ENCODE measurements at regions not wholly inside any gene's neighbourhood (a gene's known extent, or its start where the extent isn't known, plus 50 kb on each side); places are given as distances from the start of the nearest gene placed in this dataset.

- H3K27me3 ChIP-seq (ENCODE audit: insufficient read depth, low read length) = peaks cover 8% of the 10 kb centered on the region; the same call in 1 of the 2 replicates
- H3K9me3 ChIP-seq (ENCODE audit: insufficient read depth, low read depth, low read length) = no peaks in the 10 kb centered on the region
- no peak overlapping the region for H3K9ac ChIP-seq (ENCODE audit: low read depth, low read length)
- no peak overlapping the region for H3K4me3 ChIP-seq (ENCODE audit: low read length)
- no peak overlapping the region for H3K27ac ChIP-seq (ENCODE audit: low read length)
- H3K4me1 ChIP-seq (ENCODE audit: insufficient read depth, low read length) = no peaks in the 10 kb centered on the region
- H3K36me3 ChIP-seq (ENCODE audit: insufficient read depth, low read depth, low read length) = no peaks in the 10 kb centered on the region
Observed at GRCh38 chr3:10695595-10696285, 120.3 kb upstream of the SLC6A11 start.

- H3K27me3 ChIP-seq (ENCODE audit: insufficient read depth, low read length) = peaks cover 29% of the 10 kb centered on the region
- no peak overlapping the region for H3K4me3 ChIP-seq (ENCODE audit: low read length)
- no peaks in the 10 kb centered on the region for H3K9me3 ChIP-seq (ENCODE audit: insufficient read depth, low read depth, low read length)
- H3K36me3 ChIP-seq (ENCODE audit: insufficient read depth, low read depth, low read length) = no peaks in the 10 kb centered on the region
- H3K9ac ChIP-seq (ENCODE audit: low read depth, low read length) = no peak overlapping the region
- no peaks in the 10 kb centered on the region for H3K4me1 ChIP-seq (ENCODE audit: insufficient read depth, low read length)
- no peak overlapping the region for H3K27ac ChIP-seq (ENCODE audit: low read length)
Observed at GRCh38 chr3:10697918-10698317, 118.1 kb upstream of the SLC6A11 start.

- Histone ChIP-seq H3K9me3 (ENCODE audit: insufficient read depth, low read depth, low read length) (no peaks in the 10 kb centered on the region), H3K27me3 (ENCODE audit: insufficient read depth, low read length) (peaks cover 39% of the 10 kb centered on the region), H3K27ac (ENCODE audit: low read length) (no peak overlapping the region), H3K9ac (ENCODE audit: low read depth, low read length) (no peak overlapping the region), H3K4me3 (ENCODE audit: low read length) (no peak overlapping the region), H3K36me3 (ENCODE audit: insufficient read depth, low read depth, low read length) (no peaks in the 10 kb centered on the region), H3K4me1 (ENCODE audit: insufficient read depth, low read length) (no peaks in the 10 kb centered on the region)
Observed at GRCh38 chr3:10700821-10701220, 115.2 kb upstream of the SLC6A11 start.

GRCh38 chr3:10702961-10703740 lies 112.9 kb upstream of the SLC6A11 start:
- Histone ChIP-seq H3K27me3 (ENCODE audit: insufficient read depth, low read length) (peaks cover 58% of the 10 kb centered on the region), H3K4me3 (ENCODE audit: low read length) (peak overlapping the region; percentile 55), H3K27ac (ENCODE audit: low read length) (no peak overlapping the region), H3K4me1 (ENCODE audit: insufficient read depth, low read length) (0 out of 2 replicates have a peak, but pooled peaks cover 4% of the 10 kb centered on the region), H3K36me3 (ENCODE audit: insufficient read depth, low read depth, low read length) (no peaks in the 10 kb centered on the region), H3K9me3 (ENCODE audit: insufficient read depth, low read depth, low read length) (no peaks in the 10 kb centered on the region), H3K9ac (ENCODE audit: low read depth, low read length) (no peak overlapping the region)

- Histone ChIP-seq H3K9me3 (ENCODE audit: insufficient read depth, low read depth, low read length) (no peaks in the 10 kb centered on the region), H3K9ac (ENCODE audit: low read depth, low read length) (no peak overlapping the region), H3K27me3 (ENCODE audit: insufficient read depth, low read length) (peaks cover 66% of the 10 kb centered on the region), H3K4me1 (ENCODE audit: insufficient read depth, low read length) (0 out of 2 replicates have a peak, but pooled peaks cover 4% of the 10 kb centered on the region), H3K4me3 (ENCODE audit: low read length) (no peak overlapping the region), H3K27ac (ENCODE audit: low read length) (no peak overlapping the region), H3K36me3 (ENCODE audit: insufficient read depth, low read depth, low read length) (no peaks in the 10 kb centered on the region)
Observed at GRCh38 chr3:10703875-10704274, 112.2 kb upstream of the SLC6A11 start.

- H3K36me3 ChIP-seq (ENCODE audit: insufficient read depth, low read depth, low read length) = no peaks in the 10 kb centered on the region
- H3K27me3 ChIP-seq (ENCODE audit: insufficient read depth, low read length) = peaks cover 76% of the 10 kb centered on the region
- H3K4me1 ChIP-seq (ENCODE audit: insufficient read depth, low read length) = 0 out of 2 replicates have a peak, but pooled peaks cover 4% of the 10 kb centered on the region
- no peaks in the 10 kb centered on the region for H3K9me3 ChIP-seq (ENCODE audit: insufficient read depth, low read depth, low read length)
- H3K27ac ChIP-seq (ENCODE audit: low read length) = no peak overlapping the region
- H3K4me3 ChIP-seq (ENCODE audit: low read length) = no peak overlapping the region
- no peak overlapping the region for H3K9ac ChIP-seq (ENCODE audit: low read depth, low read length)
Observed at GRCh38 chr3:10706156-10706739, 109.8 kb upstream of the SLC6A11 start.

- Histone ChIP-seq H3K4me3 (ENCODE audit: low read length) (peak overlapping the region; percentile 58; the same call in 1 of the 2 replicates), H3K27me3 (ENCODE audit: insufficient read depth, low read length) (peaks cover 76% of the 10 kb centered on the region), H3K9me3 (ENCODE audit: insufficient read depth, low read depth, low read length) (no peaks in the 10 kb centered on the region), H3K27ac (ENCODE audit: low read length) (no peak overlapping the region), H3K4me1 (ENCODE audit: insufficient read depth, low read length) (0 out of 2 replicates have a peak, but pooled peaks cover 4% of the 10 kb centered on the region), H3K36me3 (ENCODE audit: insufficient read depth, low read depth, low read length) (no peaks in the 10 kb centered on the region), H3K9ac (ENCODE audit: low read depth, low read length) (no peak overlapping the region)
Observed at GRCh38 chr3:10706740-10707399, 109.2 kb upstream of the SLC6A11 start.

- Histone ChIP-seq H3K4me1 (ENCODE audit: insufficient read depth, low read length) (0 out of 2 replicates have a peak, but pooled peaks cover 4% of the 10 kb centered on the region), H3K36me3 (ENCODE audit: insufficient read depth, low read depth, low read length) (no peaks in the 10 kb centered on the region), H3K27ac (ENCODE audit: low read length) (no peak overlapping the region), H3K27me3 (ENCODE audit: insufficient read depth, low read length) (peaks cover 76% of the 10 kb centered on the region), H3K9me3 (ENCODE audit: insufficient read depth, low read depth, low read length) (no peaks in the 10 kb centered on the region), H3K9ac (ENCODE audit: low read depth, low read length) (no peak overlapping the region), H3K4me3 (ENCODE audit: low read length) (peak overlapping the region; percentile 58; the same call in 1 of the 2 replicates)
Observed at GRCh38 chr3:10707400-10708215, 108.4 kb upstream of the SLC6A11 start.

GRCh38 chr3:10708216-10708893 lies 107.7 kb upstream of the SLC6A11 start:
- no peaks in the 10 kb centered on the region for H3K9me3 ChIP-seq (ENCODE audit: insufficient read depth, low read depth, low read length)
- 0 out of 2 replicates have a peak, but pooled peaks cover 4% of the 10 kb centered on the region for H3K4me1 ChIP-seq (ENCODE audit: insufficient read depth, low read length)
- H3K4me3 ChIP-seq (ENCODE audit: low read length) = peak overlapping the region; percentile 57; the same call in 1 of the 2 replicates
- peaks cover 80% of the 10 kb centered on the region for H3K27me3 ChIP-seq (ENCODE audit: insufficient read depth, low read length)
- no peak overlapping the region for H3K27ac ChIP-seq (ENCODE audit: low read length)
- H3K9ac ChIP-seq (ENCODE audit: low read depth, low read length) = no peak overlapping the region
- no peaks in the 10 kb centered on the region for H3K36me3 ChIP-seq (ENCODE audit: insufficient read depth, low read depth, low read length)

- no peaks in the 10 kb centered on the region for H3K9me3 ChIP-seq (ENCODE audit: insufficient read depth, low read depth, low read length)
- no peaks in the 10 kb centered on the region for H3K36me3 ChIP-seq (ENCODE audit: insufficient read depth, low read depth, low read length)
- peaks cover 81% of the 10 kb centered on the region for H3K27me3 ChIP-seq (ENCODE audit: insufficient read depth, low read length)
- 0 out of 2 replicates have a peak, but pooled peaks cover 4% of the 10 kb centered on the region for H3K4me1 ChIP-seq (ENCODE audit: insufficient read depth, low read length)
- no peak overlapping the region for H3K27ac ChIP-seq (ENCODE audit: low read length)
- H3K9ac ChIP-seq (ENCODE audit: low read depth, low read length) = no peak overlapping the region
- no peak overlapping the region for H3K4me3 ChIP-seq (ENCODE audit: low read length)
Observed at GRCh38 chr3:10709110-10709781, 106.8 kb upstream of the SLC6A11 start.
